ENCODE measurements at regions not wholly inside any gene's neighbourhood (a gene's known extent, or its start where the extent isn't known, plus 50 kb on each side); places are given as distances from the start of the nearest gene placed in this dataset.
A peak's percentile ranks its signal among the peaks of the same experiment; 100 is the strongest.

- no peaks in the 10 kb centered on the region for H3K27me3 ChIP-seq (ENCODE audit: low read depth)
- intact Hi-C loops (cut with DNase I) = no loop called here
- peaks cover 10% of the 10 kb centered on the region for H3K4me1 ChIP-seq
- no peak for TF ChIP-seq CTCF (IDR thresholded peaks at IDR 0.05)
- peaks cover 6% of the 10 kb centered on the region for H3K36me3 ChIP-seq
- ATAC-seq = no peak
- no peaks in the 10 kb centered on the region for H3K9me3 ChIP-seq
- no peak overlapping the region for H3K4me3 ChIP-seq
- DNase-seq = no peak
- no peak overlapping the region for H3K27ac ChIP-seq
These were observed 53.4 kb upstream of the STK17B start for GRCh38 chr2:196224756-196225155.

- intact Hi-C loops (cut with DNase I) = no loop called here
- TF ChIP-seq CTCF (IDR thresholded peaks at IDR 0.05) = no peak
- DNase-seq (no peak), ATAC-seq (no peak)
- Histone ChIP-seq H3K9me3 (no peaks in the 10 kb centered on the region), H3K27ac (no peak overlapping the region), H3K27me3 (ENCODE audit: low read depth) (no peaks in the 10 kb centered on the region), H3K36me3 (peaks cover 6% of the 10 kb centered on the region), H3K4me3 (no peak overlapping the region), H3K4me1 (peaks cover 10% of the 10 kb centered on the region)
These were observed 53.8 kb upstream of the STK17B start for GRCh38 chr2:196225213-196225612.

- Histone ChIP-seq H3K9me3 (no peaks in the 10 kb centered on the region), H3K27me3 (ENCODE audit: low read depth) (no peaks in the 10 kb centered on the region), H3K27ac (no peak overlapping the region), H3K4me1 (peaks cover 12% of the 10 kb centered on the region), H3K4me3 (no peak overlapping the region), H3K36me3 (peaks cover 6% of the 10 kb centered on the region)
- ATAC-seq = no peak
- DNase-seq = no peak
- intact Hi-C loops (cut with DNase I) = no loop called here
- TF ChIP-seq CTCF (IDR thresholded peaks at IDR 0.05) = no peak
These were observed 54.8 kb upstream of the STK17B start for GRCh38 chr2:196226058-196226706.

- DNase-seq = no peak
- no peak for ATAC-seq
- Histone ChIP-seq H3K4me3 (no peak overlapping the region), H3K9me3 (no peaks in the 10 kb centered on the region), H3K4me1 (peaks cover 14% of the 10 kb centered on the region), H3K36me3 (peaks cover 6% of the 10 kb centered on the region), H3K27me3 (ENCODE audit: low read depth) (no peaks in the 10 kb centered on the region), H3K27ac (peak overlapping the region; percentile 4)
- intact Hi-C loops (cut with DNase I) = no loop called here
- no peak for TF ChIP-seq CTCF (IDR thresholded peaks at IDR 0.05)
These were observed 55.3 kb upstream of the STK17B start for GRCh38 chr2:196226707-196227065.

- no peaks in the 10 kb centered on the region for H3K36me3 ChIP-seq
- peaks cover 37% of the 10 kb centered on the region for H3K4me1 ChIP-seq
- DNase-seq (no peak), ATAC-seq (peak in 1 of 2 donors; percentile 40)
- peak overlapping the region; percentile 82 for H3K27ac ChIP-seq
- H3K27me3 ChIP-seq (ENCODE audit: low read depth) = no peaks in the 10 kb centered on the region
- intact Hi-C loops (cut with DNase I) = no loop called here
- no peaks in the 10 kb centered on the region for H3K9me3 ChIP-seq
- no peak for TF ChIP-seq CTCF (IDR thresholded peaks at IDR 0.05)
- no peak overlapping the region for H3K4me3 ChIP-seq
These were observed 57.6 kb upstream of the STK17B start for GRCh38 chr2:196229013-196229412.

Data from lower lobe of right lung (tissue), 2 donors.